Caco-2 (cell line): ENCODE measurements at regions not wholly inside any gene's neighbourhood (a gene's known extent, or its start where the extent isn't known, plus 50 kb on each side); places are given as distances from the start of the nearest gene placed in this dataset.

Source experiments
- BruUV-seq: library from RNA; stranded (reverse); fragments of 400-500 nt; replicated peaks from 2 replicates; lab custom pipeline; 2021; lab: Mats Ljungman, UMichigan
- CTCF ChIA-PET: fragments of 300-600 bp; sonication (Branson Sonifier 250); formaldehyde crosslinking; loops from one replicate; lab custom pipeline; 2022; ENCODE audit warnings: antibody characterized with exemption; lab: Charles Lee
- POLR2A ChIA-PET: fragments of 300-600 bp; sonication (Branson Sonifier 250); formaldehyde crosslinking; loops from one replicate; lab custom pipeline; 2022; ENCODE audit warnings: antibody characterized with exemption; lab: Charles Lee
- DNase-seq, 2 experiments: peaks; one replicate each; pipeline versions ENCODE4 v3.0.0 to v3.0.0-alpha.2; 2020 to 2022
- H3K27me3 ChIP-seq: replicated peaks from 2 replicates; pipeline ENCODE4 v1.6.0; 2011; ENCODE audit warnings: low read length; ENCODE audit not compliant: control insufficient read depth, insufficient read depth
- H3K36me3 ChIP-seq: 2 replicates; pipeline ENCODE4 v1.5.1; 2011; ENCODE audit warnings: low read length; ENCODE audit not compliant: control insufficient read depth, insufficient read depth
- H3K4me1 ChIP-seq: fragments of 250-450 bp; sonication (Bioruptor Pico); 2 replicates; pipeline ENCODE4 v1.5.1; 2020; ENCODE audit warnings: mild to moderate bottlenecking
- H3K4me3 ChIP-seq: 2 replicates; pipeline ENCODE4 v1.5.1; 2011; ENCODE audit warnings: low read depth, mild to moderate bottlenecking, control low read depth, low read length
- H3K9me3 ChIP-seq: fragments of 250-450 bp; sonication (Bioruptor Pico); 2 replicates; pipeline ENCODE4 v1.5.1; 2020; ENCODE audit warnings: mild to moderate bottlenecking, moderate library complexity
- H3K27ac Mint-ChIP-seq: one replicate; pipeline ENCODE4 v1.8.0; 2022; ENCODE audit warnings: mixed read lengths; ENCODE audit not compliant: unreplicated experiment
- H3K27me3 Mint-ChIP-seq: one replicate; pipeline ENCODE4 v1.8.0; 2022; ENCODE audit warnings: mixed read lengths; ENCODE audit not compliant: insufficient read depth, unreplicated experiment
- H3K36me3 Mint-ChIP-seq: one replicate; pipeline ENCODE4 v1.8.0; 2022; ENCODE audit warnings: mild to moderate bottlenecking, mixed read lengths; ENCODE audit not compliant: insufficient read depth, unreplicated experiment
- H3K4me1 Mint-ChIP-seq: one replicate; pipeline ENCODE4 v1.8.0; 2022; ENCODE audit warnings: low read depth, mixed read lengths; ENCODE audit not compliant: unreplicated experiment
- H3K4me3 Mint-ChIP-seq: one replicate; pipeline ENCODE4 v1.8.0; 2022; ENCODE audit warnings: mild to moderate bottlenecking, moderate library complexity, mixed read lengths; ENCODE audit not compliant: unreplicated experiment
- H3K9me3 Mint-ChIP-seq: one replicate; pipeline ENCODE4 v1.8.0; 2022; ENCODE audit warnings: mixed read lengths; ENCODE audit not compliant: unreplicated experiment
- CTCF ChIP-seq, 2 experiments: fragments of 200-600 bp in 1 of 2; IDR thresholded peaks; 1 replicate in 1 of 2; 2 replicates in 1 of 2; pipeline versions ENCODE4 v1.5.1 to v1.8.0; 2011 to 2022; ENCODE audit warnings: antibody characterized with exemption in 1 of 2, control low read depth in 1 of 2, inconsistent platforms in 1 of 2, low read depth in 1 of 2, low read length in 1 of 2, mild to moderate bottlenecking in 1 of 2, moderate library complexity in 1 of 2; ENCODE audit not compliant: insufficient read depth in 1 of 2, severe bottlenecking in 1 of 2, unreplicated experiment in 1 of 2
- intact Hi-C: fragments of 100-400 bp; cut with micrococcal nuclease; formaldehyde crosslinking; loops from one replicate; pipeline ENCODE4 v1.10.0; 2022; ENCODE audit not compliant: unreplicated experiment

- H3K4me3 ChIP-seq: no peak overlapping the region
- H3K36me3 Mint-ChIP-seq: peaks cover 6% of the 10 kb centered on the region
- no peaks in the 10 kb centered on the region for H3K27me3 ChIP-seq
- no peaks in the 10 kb centered on the region for H3K9me3 Mint-ChIP-seq
- peak overlapping the region; percentile 72 for H3K4me3 Mint-ChIP-seq
- peaks cover 40% of the 10 kb centered on the region for H3K4me1 Mint-ChIP-seq
- intact Hi-C loops: loop anchor here (2.0 to 5.0 kb wide), 3 partner anchors 17 to 229 kb away; no protein-coding TSS in a partner anchor
- POLR2A ChIA-PET: interaction anchor here (0.6 to 1.5 kb wide), 2 partner anchors 20 to 233 kb away, joined by 4 read pairs; partner anchors contain the start of gene SOX4
- H3K27ac Mint-ChIP-seq: peak overlapping the region; percentile 76
- BruUV-seq: no TSS peak
- no peaks in the 10 kb centered on the region for H3K36me3 ChIP-seq
- peaks cover 54% of the 10 kb centered on the region for H3K4me1 ChIP-seq
- CTCF ChIA-PET: no interaction called here
- TF ChIP-seq CTCF (IDR thresholded peaks at IDR 0.05; ENCODE audit: insufficient read depth in 1 of 2, low read depth in 1 of 2, low read length in 1 of 2, severe bottlenecking in 1 of 2, unreplicated experiment in 1 of 2): no peak
- H3K9me3 ChIP-seq: no peaks in the 10 kb centered on the region
- peak; percentile 59 to 65 for DNase-seq
- no peaks in the 10 kb centered on the region for H3K27me3 Mint-ChIP-seq
Observed at GRCh38 chr6:21826023-21826422, 232.5 kb downstream of the SOX4 start.

- H3K27me3 Mint-ChIP-seq: no peaks in the 10 kb centered on the region
- peak overlapping the region; percentile 76 for H3K27ac Mint-ChIP-seq
- H3K9me3 ChIP-seq: no peaks in the 10 kb centered on the region
- DNase-seq: no peak
- ChIA-PET POLR2A (interaction anchor here (0.6 kb wide), 1 partner anchor 20 kb away, joined by 4 read pairs; no protein-coding TSS in a partner anchor), CTCF (interaction anchor here (0.5 kb wide), 1 partner anchor 102 kb away, joined by 4 read pairs; no protein-coding TSS in a partner anchor)
- H3K36me3 ChIP-seq: no peaks in the 10 kb centered on the region
- H3K4me1 ChIP-seq: peaks cover 50% of the 10 kb centered on the region
- peaks cover 6% of the 10 kb centered on the region for H3K36me3 Mint-ChIP-seq
- TF ChIP-seq CTCF (IDR thresholded peaks at IDR 0.05; ENCODE audit: insufficient read depth in 1 of 2, low read depth in 1 of 2, low read length in 1 of 2, severe bottlenecking in 1 of 2, unreplicated experiment in 1 of 2): no peak
- H3K4me3 Mint-ChIP-seq: peak overlapping the region; percentile 72
- no peaks in the 10 kb centered on the region for H3K27me3 ChIP-seq
- H3K9me3 Mint-ChIP-seq: no peaks in the 10 kb centered on the region
- no TSS peak for BruUV-seq
- intact Hi-C loops: loop anchor here (2.0 to 5.0 kb wide), 3 partner anchors 16 to 230 kb away; no protein-coding TSS in a partner anchor
- H3K4me3 ChIP-seq: no peak overlapping the region
- H3K4me1 Mint-ChIP-seq: peaks cover 40% of the 10 kb centered on the region
Observed at GRCh38 chr6:21826904-21827303, 233.4 kb downstream of the SOX4 start.

- no peak overlapping the region for H3K4me3 ChIP-seq
- Mint-ChIP-seq H3K27me3 (no peaks in the 10 kb centered on the region), H3K4me3 (peak overlapping the region; percentile 72), H3K27ac (peak overlapping the region; percentile 76), H3K9me3 (no peaks in the 10 kb centered on the region), H3K4me1 (peaks cover 40% of the 10 kb centered on the region), H3K36me3 (peaks cover 6% of the 10 kb centered on the region)
- ChIA-PET CTCF (interaction anchor here (0.5 kb wide), 1 partner anchor 103 kb away, joined by 4 read pairs; no protein-coding TSS in a partner anchor), POLR2A (no interaction called here)
- H3K27me3 ChIP-seq: no peaks in the 10 kb centered on the region
- no peaks in the 10 kb centered on the region for H3K36me3 ChIP-seq
- intact Hi-C loops: loop anchor here (2.0 to 5.0 kb wide), 3 partner anchors 15 to 230 kb away; no protein-coding TSS in a partner anchor
- no TSS peak for BruUV-seq
- DNase-seq: no peak
- TF ChIP-seq CTCF (IDR thresholded peaks at IDR 0.05; ENCODE audit: insufficient read depth in 1 of 2, low read depth in 1 of 2, low read length in 1 of 2, severe bottlenecking in 1 of 2, unreplicated experiment in 1 of 2): no peak
- no peaks in the 10 kb centered on the region for H3K9me3 ChIP-seq
- peaks cover 46% of the 10 kb centered on the region for H3K4me1 ChIP-seq
Observed at GRCh38 chr6:21827425-21828202, 234.1 kb downstream of the SOX4 start.
